Muscle layer of colon (tissue), 2 donors: ENCODE measurements at regions not wholly inside any gene's neighbourhood (a gene's known extent, or its start where the extent isn't known, plus 50 kb on each side); places are given as distances from the start of the nearest gene placed in this dataset.

Experiments
- H3K27ac ChIP-seq: one replicate; pipeline ENCODE4 v1.7.0; 2013; ENCODE audit warnings: low read depth, mild to moderate bottlenecking, low read length, moderate library complexity
- H3K27me3 ChIP-seq, 2 donors: one replicate each; pipeline ENCODE4 v1.7.0; 2013; ENCODE audit warnings: low read length in 2 of 2, mild to moderate bottlenecking in 2 of 2; ENCODE audit not compliant: insufficient read depth in 2 of 2, control insufficient read depth in 1 of 2
- H3K36me3 ChIP-seq: one replicate; pipeline ENCODE4 v1.7.0; 2013; ENCODE audit warnings: mild to moderate bottlenecking, low read length; ENCODE audit not compliant: insufficient read depth
- H3K4me1 ChIP-seq: one replicate; pipeline ENCODE4 v1.7.0; 2013; ENCODE audit warnings: mild to moderate bottlenecking, low read length; ENCODE audit not compliant: insufficient read depth
- H3K4me3 ChIP-seq, 2 donors: one replicate each; pipeline ENCODE4 v1.7.0; 2013; ENCODE audit warnings: low read length in 2 of 2, low read depth in 1 of 2, mild to moderate bottlenecking in 1 of 2, moderate library complexity in 1 of 2
- H3K9ac ChIP-seq: one replicate; pipeline ENCODE4 v1.7.0; 2013; ENCODE audit warnings: low read length
- H3K9me3 ChIP-seq: one replicate; pipeline ENCODE4 v1.7.0; 2013; ENCODE audit warnings: mild to moderate bottlenecking, low read length
- donor health status: abdominal sarcoma.
- donor health status: Adenocarcinoma of cecum.

- Histone ChIP-seq H3K4me3 (no peak overlapping the region), H3K36me3 (no peaks in the 10 kb centered on the region), H3K27ac (no peak overlapping the region), H3K9ac (no peak overlapping the region), H3K27me3 (peaks cover 0 to 4% of the 10 kb centered on the region in 2 donors), H3K9me3 (no peaks in the 10 kb centered on the region), H3K4me1 (no peaks in the 10 kb centered on the region)
Measured at GRCh38 chr16:86974120-86974519, 343.1 kb downstream of the C16orf95 start.

- H3K4me1 ChIP-seq: no peaks in the 10 kb centered on the region
- H3K9me3 ChIP-seq: no peaks in the 10 kb centered on the region
- H3K27me3 ChIP-seq: peaks cover 0 to 4% of the 10 kb centered on the region in 2 donors
- H3K27ac ChIP-seq: no peak overlapping the region
- no peak overlapping the region for H3K4me3 ChIP-seq
- no peak overlapping the region for H3K9ac ChIP-seq
- H3K36me3 ChIP-seq: no peaks in the 10 kb centered on the region
Measured at GRCh38 chr16:86975445-86975844, 341.7 kb downstream of the C16orf95 start.

- Histone ChIP-seq H3K9me3 (no peaks in the 10 kb centered on the region), H3K36me3 (no peaks in the 10 kb centered on the region), H3K27me3 (peaks cover 0 to 4% of the 10 kb centered on the region in 2 donors), H3K4me1 (no peaks in the 10 kb centered on the region), H3K4me3 (no peak overlapping the region), H3K27ac (no peak overlapping the region), H3K9ac (no peak overlapping the region)
Measured at GRCh38 chr16:86977076-86977676, 340.0 kb downstream of the C16orf95 start.

- no peaks in the 10 kb centered on the region for H3K36me3 ChIP-seq
- H3K9ac ChIP-seq: no peak overlapping the region
- no peaks in the 10 kb centered on the region for H3K9me3 ChIP-seq
- no peak overlapping the region for H3K27ac ChIP-seq
- peaks cover 0 to 4% of the 10 kb centered on the region in 2 donors for H3K27me3 ChIP-seq
- no peaks in the 10 kb centered on the region for H3K4me1 ChIP-seq
- H3K4me3 ChIP-seq: no peak overlapping the region
Measured at GRCh38 chr16:86978445-86979030, 338.7 kb downstream of the C16orf95 start.

GRCh38 chr16:86979061-86979460 is 338.1 kb downstream of the C16orf95 start:
- Histone ChIP-seq H3K27ac (no peak overlapping the region), H3K4me1 (no peaks in the 10 kb centered on the region), H3K27me3 (peaks cover 0 to 4% of the 10 kb centered on the region in 2 donors), H3K9ac (no peak overlapping the region), H3K9me3 (no peaks in the 10 kb centered on the region), H3K4me3 (no peak overlapping the region), H3K36me3 (no peaks in the 10 kb centered on the region)

GRCh38 chr16:86979984-86980553 is 337.1 kb downstream of the C16orf95 start:
- peaks cover 0 to 4% of the 10 kb centered on the region in 2 donors for H3K27me3 ChIP-seq
- peaks cover 1% of the 10 kb centered on the region for H3K4me1 ChIP-seq
- H3K27ac ChIP-seq: no peak overlapping the region
- no peaks in the 10 kb centered on the region for H3K9me3 ChIP-seq
- no peak overlapping the region for H3K9ac ChIP-seq
- H3K36me3 ChIP-seq: no peaks in the 10 kb centered on the region
- H3K4me3 ChIP-seq: no peak overlapping the region

GRCh38 chr16:86980644-86981043 is 336.5 kb downstream of the C16orf95 start:
- Histone ChIP-seq H3K9me3 (no peaks in the 10 kb centered on the region), H3K4me1 (peaks cover 6% of the 10 kb centered on the region), H3K27ac (no peak overlapping the region), H3K4me3 (no peak overlapping the region), H3K27me3 (peaks cover 0 to 4% of the 10 kb centered on the region in 2 donors), H3K36me3 (no peaks in the 10 kb centered on the region), H3K9ac (no peak overlapping the region)

GRCh38 chr16:86982347-86982596 is 334.9 kb downstream of the C16orf95 start:
- H3K27me3 ChIP-seq: peaks cover 0 to 4% of the 10 kb centered on the region in 2 donors
- H3K4me3 ChIP-seq: no peak overlapping the region
- H3K4me1 ChIP-seq: peaks cover 6% of the 10 kb centered on the region
- H3K27ac ChIP-seq: no peak overlapping the region
- no peaks in the 10 kb centered on the region for H3K36me3 ChIP-seq
- no peaks in the 10 kb centered on the region for H3K9me3 ChIP-seq
- H3K9ac ChIP-seq: no peak overlapping the region

GRCh38 chr16:86982912-86983311 is 334.3 kb downstream of the C16orf95 start:
- Histone ChIP-seq H3K9ac (no peak overlapping the region), H3K27me3 (peaks cover 0 to 4% of the 10 kb centered on the region in 2 donors), H3K9me3 (no peaks in the 10 kb centered on the region), H3K4me3 (no peak overlapping the region), H3K4me1 (peaks cover 6% of the 10 kb centered on the region), H3K27ac (no peak overlapping the region), H3K36me3 (no peaks in the 10 kb centered on the region)

- Histone ChIP-seq H3K27me3 (no peaks in the 10 kb centered on the region), H3K4me1 (peaks cover 8% of the 10 kb centered on the region), H3K9me3 (no peaks in the 10 kb centered on the region), H3K9ac (no peak overlapping the region), H3K27ac (no peak overlapping the region), H3K36me3 (no peaks in the 10 kb centered on the region), H3K4me3 (no peak overlapping the region)
Measured at GRCh38 chr16:86983621-86984020, 333.6 kb downstream of the C16orf95 start.

- Histone ChIP-seq H3K27me3 (no peaks in the 10 kb centered on the region), H3K9ac (no peak overlapping the region), H3K9me3 (no peaks in the 10 kb centered on the region), H3K4me1 (peaks cover 14% of the 10 kb centered on the region), H3K4me3 (no peak overlapping the region), H3K27ac (no peak overlapping the region), H3K36me3 (no peaks in the 10 kb centered on the region)
Measured at GRCh38 chr16:86984343-86984742, 332.8 kb downstream of the C16orf95 start.
